Fibroblast of lung (primary cell): ENCODE measurements at regions not wholly inside any gene's neighbourhood (a gene's known extent, or its start where the extent isn't known, plus 50 kb on each side); places are given as distances from the start of the nearest gene placed in this dataset.

Experiments
- EZH2 ChIP-seq: IDR thresholded peaks from 2 replicates; pipeline ENCODE4 v1.5.1; 2012; ENCODE audit warnings: low read length, control low read depth, mild to moderate bottlenecking; ENCODE audit errors: missing control alignments
- TF ChIP-seq, protein P1 (sequence below), 2 donors: IDR thresholded peaks in 1 of 2; conservative IDR thresholded peaks in 1 of 2; 1 replicate in 1 of 2; 2 replicates in 1 of 2; pipeline ENCODE4 v1.5.1; 2011 to 2012; ENCODE audit warnings: low read length in 2 of 2, control low read depth in 1 of 2, inconsistent platforms in 1 of 2, low read depth in 1 of 2, mild to moderate bottlenecking in 1 of 2

DNA sequence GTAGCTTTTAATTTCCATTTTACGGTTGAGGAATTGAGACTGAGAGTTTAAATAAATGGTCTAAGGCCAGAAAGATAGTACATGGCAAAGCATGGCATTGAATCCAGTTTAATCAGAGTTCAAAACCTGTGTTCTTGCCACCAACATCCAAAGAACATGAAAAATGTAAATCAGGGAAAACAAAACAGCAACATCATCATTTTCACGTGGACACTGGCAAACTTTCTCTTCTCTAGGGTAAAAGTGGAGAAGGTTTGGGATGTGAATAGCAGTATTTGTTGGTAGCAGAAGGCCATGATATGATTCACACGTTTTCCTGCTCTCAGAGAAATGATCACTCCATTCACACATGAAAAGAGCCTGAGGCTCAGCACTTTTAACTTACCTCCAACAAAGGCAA, 357.7 kb downstream of the UQCRFS1 start:
- TF ChIP-seq, protein P1, sequence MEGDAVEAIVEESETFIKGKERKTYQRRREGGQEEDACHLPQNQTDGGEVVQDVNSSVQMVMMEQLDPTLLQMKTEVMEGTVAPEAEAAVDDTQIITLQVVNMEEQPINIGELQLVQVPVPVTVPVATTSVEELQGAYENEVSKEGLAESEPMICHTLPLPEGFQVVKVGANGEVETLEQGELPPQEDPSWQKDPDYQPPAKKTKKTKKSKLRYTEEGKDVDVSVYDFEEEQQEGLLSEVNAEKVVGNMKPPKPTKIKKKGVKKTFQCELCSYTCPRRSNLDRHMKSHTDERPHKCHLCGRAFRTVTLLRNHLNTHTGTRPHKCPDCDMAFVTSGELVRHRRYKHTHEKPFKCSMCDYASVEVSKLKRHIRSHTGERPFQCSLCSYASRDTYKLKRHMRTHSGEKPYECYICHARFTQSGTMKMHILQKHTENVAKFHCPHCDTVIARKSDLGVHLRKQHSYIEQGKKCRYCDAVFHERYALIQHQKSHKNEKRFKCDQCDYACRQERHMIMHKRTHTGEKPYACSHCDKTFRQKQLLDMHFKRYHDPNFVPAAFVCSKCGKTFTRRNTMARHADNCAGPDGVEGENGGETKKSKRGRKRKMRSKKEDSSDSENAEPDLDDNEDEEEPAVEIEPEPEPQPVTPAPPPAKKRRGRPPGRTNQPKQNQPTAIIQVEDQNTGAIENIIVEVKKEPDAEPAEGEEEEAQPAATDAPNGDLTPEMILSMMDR (conservative IDR thresholded peaks at IDR 0.05 in 1 of 2, IDR thresholded peaks at IDR 0.05 in 1 of 2; ENCODE audit: low read depth in 1 of 2, low read length in 2 of 2): no peak
- TF ChIP-seq EZH2: no peak
